ENCODE measurements at regions not wholly inside any gene's neighbourhood (a gene's known extent, or its start where the extent isn't known, plus 50 kb on each side); places are given as distances from the start of the nearest gene placed in this dataset.

DNA sequence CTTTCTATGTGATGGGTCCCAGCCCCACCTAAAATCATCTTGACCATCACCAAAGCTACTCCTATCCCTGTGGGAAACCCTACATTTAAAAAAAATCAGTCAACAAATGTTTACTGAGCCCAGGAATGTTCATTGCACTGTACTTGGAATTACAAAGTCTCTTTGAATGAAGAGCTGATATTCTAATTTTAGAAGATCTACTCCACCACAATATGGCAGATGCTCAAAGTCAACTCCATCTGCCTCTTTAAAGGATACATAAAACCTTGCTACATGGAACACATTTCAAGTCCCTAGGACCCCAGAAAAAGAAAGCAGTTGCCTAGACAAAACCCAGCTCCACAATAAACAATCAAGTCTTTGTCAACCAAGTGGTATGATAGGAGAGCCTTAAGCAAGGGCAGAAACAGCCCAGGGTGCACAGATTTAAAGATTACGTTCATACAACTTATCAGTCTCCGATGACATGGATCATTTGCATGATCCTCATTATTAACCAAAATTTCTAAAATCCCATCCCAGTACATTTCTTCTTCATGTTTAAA, 234.3 kb upstream of the ACVR2A start:
- no peaks in the 10 kb centered on the region for H3K9me3 ChIP-seq (ENCODE audit: control insufficient read depth, low read depth, low read length)
- no peaks in the 10 kb centered on the region; a peak in 2 of 7 replicates for H3K36me3 Mint-ChIP-seq (ENCODE audit: insufficient read depth in 1 of 3, low read depth in 3 of 3)
- H2BK120ac ChIP-seq (ENCODE audit: low read depth, low read length, poor library complexity, severe bottlenecking), result no peak overlapping the region
- H3K18ac ChIP-seq (ENCODE audit: insufficient read length, low read depth, low read length), result no peak overlapping the region
- H3K27me3 Mint-ChIP-seq (ENCODE audit: low read depth), result no peaks in the 10 kb centered on the region
- H2BK5ac ChIP-seq (ENCODE audit: insufficient read length, low read length), result no peak overlapping the region
- H2AFZ ChIP-seq (ENCODE audit: low read length), result no peak overlapping the region
- H2BK15ac ChIP-seq (ENCODE audit: low read depth, low read length), result no peak overlapping the region
- no peak overlapping the region for H3K4ac ChIP-seq (ENCODE audit: low read depth, low read length)
- no peak for DNase-seq
- no peak overlapping the region for H3K9ac ChIP-seq (ENCODE audit: extremely low read depth, insufficient read length, low read length)
- H3K79me2 ChIP-seq (ENCODE audit: insufficient read depth, low read length), result no peaks in the 10 kb centered on the region
- no peak overlapping the region for H3K4me3 Mint-ChIP-seq
- H2BK20ac ChIP-seq (ENCODE audit: low read depth, low read length, poor library complexity, severe bottlenecking), result no peak overlapping the region
- no peak overlapping the region for H3K27ac Mint-ChIP-seq
- 100% methylated on average over 1 of the region's 2 CpGs for WGBS (ENCODE audit: extremely low coverage, insufficient read length, low lambda C conversion rate)
- H3K4me1 ChIP-seq (ENCODE audit: insufficient read depth, low read length), result no peaks in the 10 kb centered on the region
- no peak overlapping the region for H2BK12ac ChIP-seq (ENCODE audit: insufficient read length, low read depth, low read length)
- no peak overlapping the region for H3K27ac ChIP-seq (ENCODE audit: insufficient read length, low read depth, low read length)
- no peak overlapping the region for H2AK5ac ChIP-seq (ENCODE audit: insufficient read length, low read length)
- H3K56ac ChIP-seq (ENCODE audit: insufficient read length, low read depth, low read length), result no peak overlapping the region
- no peak overlapping the region for H4K8ac ChIP-seq (replicated peaks; ENCODE audit: insufficient read length, low read depth, low read length)
- no peaks in the 10 kb centered on the region for H3K27me3 ChIP-seq (ENCODE audit: insufficient read depth, low read length)
- H3K23ac ChIP-seq (ENCODE audit: insufficient read length, low read depth, low read length), result no peak overlapping the region
- H3K23me2 ChIP-seq (ENCODE audit: insufficient read length, low read depth, low read length, poor library complexity, severe bottlenecking), result no peaks in the 10 kb centered on the region
- H4K5ac ChIP-seq (ENCODE audit: insufficient read length, low read depth, low read length), result no peak overlapping the region
- no peaks in the 10 kb centered on the region for H3K9me3 Mint-ChIP-seq
- no peak overlapping the region for H3T11ph ChIP-seq (ENCODE audit: low read length)
- no peaks in the 10 kb centered on the region for H3K79me1 ChIP-seq (ENCODE audit: insufficient read depth, low read depth, low read length, poor library complexity, severe bottlenecking)
- no peak overlapping the region for H3K4me2 ChIP-seq (ENCODE audit: insufficient read depth, insufficient read length, low read length)
- peaks cover 17 to 18% of the 10 kb centered on the region in 2 experiments for H3K4me1 Mint-ChIP-seq
- no peaks in the 10 kb centered on the region for H4K20me1 ChIP-seq (ENCODE audit: control insufficient read depth, insufficient read depth, insufficient read length)
- no peak overlapping the region for H4K91ac ChIP-seq (ENCODE audit: insufficient read length, low read depth, low read length)
- no peak overlapping the region for H3K14ac ChIP-seq (ENCODE audit: insufficient read depth, low read length)
- TF ChIP-seq, protein P1, sequence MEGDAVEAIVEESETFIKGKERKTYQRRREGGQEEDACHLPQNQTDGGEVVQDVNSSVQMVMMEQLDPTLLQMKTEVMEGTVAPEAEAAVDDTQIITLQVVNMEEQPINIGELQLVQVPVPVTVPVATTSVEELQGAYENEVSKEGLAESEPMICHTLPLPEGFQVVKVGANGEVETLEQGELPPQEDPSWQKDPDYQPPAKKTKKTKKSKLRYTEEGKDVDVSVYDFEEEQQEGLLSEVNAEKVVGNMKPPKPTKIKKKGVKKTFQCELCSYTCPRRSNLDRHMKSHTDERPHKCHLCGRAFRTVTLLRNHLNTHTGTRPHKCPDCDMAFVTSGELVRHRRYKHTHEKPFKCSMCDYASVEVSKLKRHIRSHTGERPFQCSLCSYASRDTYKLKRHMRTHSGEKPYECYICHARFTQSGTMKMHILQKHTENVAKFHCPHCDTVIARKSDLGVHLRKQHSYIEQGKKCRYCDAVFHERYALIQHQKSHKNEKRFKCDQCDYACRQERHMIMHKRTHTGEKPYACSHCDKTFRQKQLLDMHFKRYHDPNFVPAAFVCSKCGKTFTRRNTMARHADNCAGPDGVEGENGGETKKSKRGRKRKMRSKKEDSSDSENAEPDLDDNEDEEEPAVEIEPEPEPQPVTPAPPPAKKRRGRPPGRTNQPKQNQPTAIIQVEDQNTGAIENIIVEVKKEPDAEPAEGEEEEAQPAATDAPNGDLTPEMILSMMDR (conservative IDR thresholded peaks at IDR 0.05), result no peak
